ENCODE measurements at regions not wholly inside any gene's neighbourhood (a gene's known extent, or its start where the extent isn't known, plus 50 kb on each side); places are given as distances from the start of the nearest gene placed in this dataset.

- no peaks in the 10 kb centered on the region for H3K36me3 Mint-ChIP-seq
- peaks cover 12 to 31% (median 19%) of the 10 kb centered on the region in 5 donors for H3K27me3 Mint-ChIP-seq
- H3K4me1 Mint-ChIP-seq = no peaks in the 10 kb centered on the region
- ChIA-PET POLR2A (no interaction called here), CTCF (no interaction called here)
- H3K4me1 ChIP-seq (ENCODE audit: control insufficient read depth in 2 of 2, insufficient read depth in 2 of 2, low read length in 2 of 2) = no peaks in the 10 kb centered on the region
- H3K27ac ChIP-seq (ENCODE audit: low read depth, low read length) = no peak overlapping the region
- DNase-seq (no peak), ATAC-seq (no peak)
- no peaks in the 10 kb centered on the region for H3K27me3 ChIP-seq (ENCODE audit: control insufficient read depth in 2 of 2, insufficient read depth in 2 of 2, low read length in 2 of 2)
- no peak overlapping the region for H3K4me3 ChIP-seq (ENCODE audit: low read length)
- no peaks in the 10 kb centered on the region for H3K9me3 ChIP-seq (ENCODE audit: control insufficient read depth in 2 of 3, low read length in 3 of 3)
- intact Hi-C loops (cut with micrococcal nuclease) = no loop called here
- no peaks in the 10 kb centered on the region for H3K36me3 ChIP-seq (ENCODE audit: control insufficient read depth in 2 of 3, insufficient read depth in 3 of 3, low read length in 3 of 3)
- H3K4me3 Mint-ChIP-seq = no peak overlapping the region
- peaks cover 1 to 19% (median 6%) of the 10 kb centered on the region in 11 donors for H3K9me3 Mint-ChIP-seq
- H3K27ac Mint-ChIP-seq = no peak overlapping the region
Measured at GRCh38 chr14:53570411-53571387, 385.9 kb downstream of the BMP4 start.

- no peaks in the 10 kb centered on the region for H3K4me1 Mint-ChIP-seq
- no peak overlapping the region for H3K27ac Mint-ChIP-seq
- H3K9me3 ChIP-seq (ENCODE audit: control insufficient read depth in 2 of 3, low read length in 3 of 3) = no peaks in the 10 kb centered on the region
- peaks cover 0 to 28% (median 6%) of the 10 kb centered on the region in 11 donors for H3K9me3 Mint-ChIP-seq
- H3K4me1 ChIP-seq (ENCODE audit: control insufficient read depth in 2 of 2, insufficient read depth in 2 of 2, low read length in 2 of 2) = no peaks in the 10 kb centered on the region
- ATAC-seq = no peak
- intact Hi-C loops (cut with micrococcal nuclease) = no loop called here
- H3K4me3 Mint-ChIP-seq = no peak overlapping the region
- no peaks in the 10 kb centered on the region for H3K36me3 Mint-ChIP-seq
- ChIA-PET POLR2A (no interaction called here), CTCF (no interaction called here)
- no peak overlapping the region for H3K27ac ChIP-seq (ENCODE audit: low read depth, low read length)
- H3K27me3 ChIP-seq (ENCODE audit: control insufficient read depth in 2 of 2, insufficient read depth in 2 of 2, low read length in 2 of 2) = no peaks in the 10 kb centered on the region
- peaks cover 10 to 27% (median 19%) of the 10 kb centered on the region in 5 donors for H3K27me3 Mint-ChIP-seq
- no peaks in the 10 kb centered on the region for H3K36me3 ChIP-seq (ENCODE audit: control insufficient read depth in 2 of 3, insufficient read depth in 3 of 3, low read length in 3 of 3)
- no peak overlapping the region for H3K4me3 ChIP-seq (ENCODE audit: low read length)
- DNase-seq = no peak
Measured at GRCh38 chr14:53569446-53569845, 387.2 kb downstream of the BMP4 start.

GRCh38 chr14:53567236-53567780, 389.3 kb downstream of the BMP4 start:
- H3K9me3 Mint-ChIP-seq = peaks cover 1 to 40% (median 11%) of the 10 kb centered on the region in 11 donors
- POLR2A ChIA-PET = no interaction called here
- CTCF ChIA-PET = no interaction called here

GRCh38 chr14:53564870-53565269, 391.8 kb downstream of the BMP4 start:
- no peaks in the 10 kb centered on the region for H3K9me3 ChIP-seq (ENCODE audit: control insufficient read depth in 2 of 3, low read length in 3 of 3)
- Mint-ChIP-seq H3K4me1 (no peaks in the 10 kb centered on the region), H3K4me3 (no peak overlapping the region), H3K36me3 (peaks cover 0 to 5% (median 0%) of the 10 kb centered on the region in 5 donors), H3K27me3 (peaks cover 0 to 13% (median 6%) of the 10 kb centered on the region in 5 donors), H3K27ac (no peak overlapping the region), H3K9me3 (peaks cover 4 to 55% (median 17%) of the 10 kb centered on the region in 11 donors)
- CTCF ChIA-PET = no interaction called here
- no peak for DNase-seq
- intact Hi-C loops (cut with micrococcal nuclease) = no loop called here
- no peak overlapping the region for H3K27ac ChIP-seq (ENCODE audit: low read depth, low read length)
- H3K36me3 ChIP-seq (ENCODE audit: control insufficient read depth in 2 of 3, insufficient read depth in 3 of 3, low read length in 3 of 3) = no peaks in the 10 kb centered on the region
- H3K27me3 ChIP-seq (ENCODE audit: control insufficient read depth in 2 of 2, insufficient read depth in 2 of 2, low read length in 2 of 2) = no peaks in the 10 kb centered on the region
- H3K4me3 ChIP-seq (ENCODE audit: low read length) = no peak overlapping the region
- no peaks in the 10 kb centered on the region for H3K4me1 ChIP-seq (ENCODE audit: control insufficient read depth in 2 of 2, insufficient read depth in 2 of 2, low read length in 2 of 2)
- POLR2A ChIA-PET = no interaction called here
- no peak for ATAC-seq

More at GRCh38 chr14:53567236-53567780, 389.3 kb downstream of the BMP4 start:
- no peak overlapping the region for H3K27ac Mint-ChIP-seq
- H3K36me3 Mint-ChIP-seq = no peaks in the 10 kb centered on the region
- H3K27me3 ChIP-seq (ENCODE audit: control insufficient read depth in 2 of 2, insufficient read depth in 2 of 2, low read length in 2 of 2) = no peaks in the 10 kb centered on the region
- no peaks in the 10 kb centered on the region for H3K9me3 ChIP-seq (ENCODE audit: control insufficient read depth in 2 of 3, low read length in 3 of 3)
- intact Hi-C loops (cut with micrococcal nuclease) = no loop called here
- ATAC-seq (no peak), DNase-seq (no peak)
- no peak overlapping the region for H3K27ac ChIP-seq (ENCODE audit: low read depth, low read length)
- no peaks in the 10 kb centered on the region for H3K4me1 Mint-ChIP-seq
- H3K4me3 ChIP-seq (ENCODE audit: low read length) = no peak overlapping the region
- H3K4me3 Mint-ChIP-seq = no peak overlapping the region
- H3K27me3 Mint-ChIP-seq = peaks cover 8 to 19% (median 16%) of the 10 kb centered on the region in 5 donors
- no peaks in the 10 kb centered on the region for H3K4me1 ChIP-seq (ENCODE audit: control insufficient read depth in 2 of 2, insufficient read depth in 2 of 2, low read length in 2 of 2)
- no peaks in the 10 kb centered on the region for H3K36me3 ChIP-seq (ENCODE audit: control insufficient read depth in 2 of 3, insufficient read depth in 3 of 3, low read length in 3 of 3)

- no peaks in the 10 kb centered on the region for H3K4me1 ChIP-seq (ENCODE audit: control insufficient read depth in 2 of 2, insufficient read depth in 2 of 2, low read length in 2 of 2)
- ATAC-seq = no peak
- H3K9me3 ChIP-seq (ENCODE audit: control insufficient read depth in 2 of 3, low read length in 3 of 3) = no peaks in the 10 kb centered on the region
- Mint-ChIP-seq H3K36me3 (peaks cover 0 to 5% (median 0%) of the 10 kb centered on the region in 5 donors), H3K9me3 (peaks cover 4 to 51% (median 17%) of the 10 kb centered on the region in 11 donors), H3K27ac (no peak overlapping the region), H3K4me3 (no peak overlapping the region), H3K27me3 (peaks cover 0 to 11% (median 6%) of the 10 kb centered on the region in 5 donors), H3K4me1 (no peaks in the 10 kb centered on the region)
- H3K36me3 ChIP-seq (ENCODE audit: control insufficient read depth in 2 of 3, insufficient read depth in 3 of 3, low read length in 3 of 3) = no peaks in the 10 kb centered on the region
- intact Hi-C loops (cut with micrococcal nuclease) = no loop called here
- H3K27me3 ChIP-seq (ENCODE audit: control insufficient read depth in 2 of 2, insufficient read depth in 2 of 2, low read length in 2 of 2) = no peaks in the 10 kb centered on the region
- no peak for DNase-seq
- no peak overlapping the region for H3K27ac ChIP-seq (ENCODE audit: low read depth, low read length)
- ChIA-PET POLR2A (no interaction called here), CTCF (no interaction called here)
- H3K4me3 ChIP-seq (ENCODE audit: low read length) = no peak overlapping the region
Measured at GRCh38 chr14:53563628-53564027, 393.0 kb downstream of the BMP4 start.

- no peaks in the 10 kb centered on the region for H3K9me3 ChIP-seq (ENCODE audit: control insufficient read depth in 2 of 3, low read length in 3 of 3)
- no peaks in the 10 kb centered on the region for H3K27me3 ChIP-seq (ENCODE audit: control insufficient read depth in 2 of 2, insufficient read depth in 2 of 2, low read length in 2 of 2)
- DNase-seq (no peak), ATAC-seq (no peak)
- H3K36me3 Mint-ChIP-seq = no peaks in the 10 kb centered on the region
- no peak overlapping the region for H3K27ac ChIP-seq (ENCODE audit: low read depth, low read length)
- H3K27me3 Mint-ChIP-seq = no peaks in the 10 kb centered on the region
- no peak overlapping the region for H3K27ac Mint-ChIP-seq
- intact Hi-C loops (cut with micrococcal nuclease) = no loop called here
- no peak overlapping the region for H3K4me3 ChIP-seq (ENCODE audit: low read length)
- POLR2A ChIA-PET = no interaction called here
- H3K4me1 Mint-ChIP-seq = no peaks in the 10 kb centered on the region
- CTCF ChIA-PET = no interaction called here
- H3K4me3 Mint-ChIP-seq = no peak overlapping the region
- no peaks in the 10 kb centered on the region for H3K36me3 ChIP-seq (ENCODE audit: control insufficient read depth in 2 of 3, insufficient read depth in 3 of 3, low read length in 3 of 3)
- no peaks in the 10 kb centered on the region for H3K4me1 ChIP-seq (ENCODE audit: control insufficient read depth in 2 of 2, insufficient read depth in 2 of 2, low read length in 2 of 2)
- H3K9me3 Mint-ChIP-seq = peaks cover 0 to 8% (median 1%) of the 10 kb centered on the region in 11 donors
Measured at GRCh38 chr14:53553221-53553620, 400.1 kb upstream of the DDHD1 start.
